ENCODE measurements at regions not wholly inside any gene's neighbourhood (a gene's known extent, or its start where the extent isn't known, plus 50 kb on each side); places are given as distances from the start of the nearest gene placed in this dataset.

- TF ChIP-seq POLR2A (IDR thresholded peaks at IDR 0.05) (no peak), CTCF (IDR thresholded peaks at IDR 0.05) (no peak)
Measured at GRCh38 chr16:64346080-64346479, 775.8 kb downstream of the CDH11 start.

Measured in uterus (tissue), 2 donors.